ENCODE measurements at regions not wholly inside any gene's neighbourhood (a gene's known extent, or its start where the extent isn't known, plus 50 kb on each side); places are given as distances from the start of the nearest gene placed in this dataset.
"Not testable (repeated sequence)": the region's sequence is repeated elsewhere in the genome, so short reads cannot be mapped to it uniquely, and the experiment has no call there.

- not testable (repeated sequence) for H3K4me1 Mint-ChIP-seq (ENCODE audit: low read depth); DNase-seq; H3K36me3 Mint-ChIP-seq (ENCODE audit: insufficient read depth); H3K4me3 Mint-ChIP-seq; H3K9me3 Mint-ChIP-seq; H3K27me3 Mint-ChIP-seq (ENCODE audit: low read depth); ATAC-seq
Observed at GRCh38 chr7:131158244-131158636, 169.4 kb upstream of the MKLN1 start.

- Mint-ChIP-seq H3K27me3 (ENCODE audit: low read depth) (no peaks in the 10 kb centered on the region), H3K36me3 (ENCODE audit: insufficient read depth) (no peaks in the 10 kb centered on the region), H3K4me3 (no peak overlapping the region), H3K9me3 (no peaks in the 10 kb centered on the region), H3K4me1 (ENCODE audit: low read depth) (no peaks in the 10 kb centered on the region)
- ATAC-seq (no peak), DNase-seq (no peak)
Observed at GRCh38 chr7:131159961-131160361, 167.7 kb upstream of the MKLN1 start.

GRCh38 chr7:131161103-131161502, 166.6 kb upstream of the MKLN1 start:
- H3K4me3 Mint-ChIP-seq = no peak overlapping the region

GRCh38 chr7:131164025-131164925, 163.4 kb upstream of the MKLN1 start:
- no peaks in the 10 kb centered on the region for H3K36me3 Mint-ChIP-seq (ENCODE audit: insufficient read depth)
- H3K9me3 Mint-ChIP-seq = no peaks in the 10 kb centered on the region
- no peak overlapping the region for H3K4me3 Mint-ChIP-seq
- H3K4me1 Mint-ChIP-seq (ENCODE audit: low read depth) = no peaks in the 10 kb centered on the region
- ATAC-seq = no peak
- no peaks in the 10 kb centered on the region for H3K27me3 Mint-ChIP-seq (ENCODE audit: low read depth)
- no peak for DNase-seq

More at GRCh38 chr7:131161103-131161502, 166.6 kb upstream of the MKLN1 start:
- no peaks in the 10 kb centered on the region for H3K9me3 Mint-ChIP-seq
- DNase-seq (no peak), ATAC-seq (no peak)
- no peaks in the 10 kb centered on the region for H3K27me3 Mint-ChIP-seq (ENCODE audit: low read depth)
- H3K4me1 Mint-ChIP-seq (ENCODE audit: low read depth) = no peaks in the 10 kb centered on the region
- H3K36me3 Mint-ChIP-seq (ENCODE audit: insufficient read depth) = no peaks in the 10 kb centered on the region

- no peaks in the 10 kb centered on the region for H3K36me3 Mint-ChIP-seq (ENCODE audit: insufficient read depth)
- no peak for DNase-seq
- H3K9me3 Mint-ChIP-seq = no peaks in the 10 kb centered on the region
- no peak overlapping the region for H3K4me3 Mint-ChIP-seq
- H3K4me1 Mint-ChIP-seq (ENCODE audit: low read depth) = no peaks in the 10 kb centered on the region
- H3K27me3 Mint-ChIP-seq (ENCODE audit: low read depth) = peaks cover 2% of the 10 kb centered on the region
- ATAC-seq = no peak
Observed at GRCh38 chr7:131166066-131166465, 161.6 kb upstream of the MKLN1 start.

GRCh38 chr7:131170440-131171271, 157.0 kb upstream of the MKLN1 start:
- H3K9me3 Mint-ChIP-seq = no peaks in the 10 kb centered on the region
- H3K27me3 Mint-ChIP-seq (ENCODE audit: low read depth) = peaks cover 2% of the 10 kb centered on the region
- DNase-seq = no peak
- ATAC-seq = no peak
- no peak overlapping the region for H3K4me3 Mint-ChIP-seq
- no peaks in the 10 kb centered on the region for H3K4me1 Mint-ChIP-seq (ENCODE audit: low read depth)
- no peaks in the 10 kb centered on the region for H3K36me3 Mint-ChIP-seq (ENCODE audit: insufficient read depth)

GRCh38 chr7:131173145-131173890, 154.4 kb upstream of the MKLN1 start:
- no peaks in the 10 kb centered on the region for H3K9me3 Mint-ChIP-seq
- H3K4me3 Mint-ChIP-seq = no peak overlapping the region
- no peak for ATAC-seq
- H3K27me3 Mint-ChIP-seq (ENCODE audit: low read depth) = peaks cover 2% of the 10 kb centered on the region
- H3K36me3 Mint-ChIP-seq (ENCODE audit: insufficient read depth) = no peaks in the 10 kb centered on the region
- DNase-seq = no peak
- no peaks in the 10 kb centered on the region for H3K4me1 Mint-ChIP-seq (ENCODE audit: low read depth)

GRCh38 chr7:131174391-131174790, 153.3 kb upstream of the MKLN1 start:
- H3K4me3 Mint-ChIP-seq = no peak overlapping the region
- H3K27me3 Mint-ChIP-seq (ENCODE audit: low read depth) = peaks cover 2% of the 10 kb centered on the region
- DNase-seq (no peak), ATAC-seq (no peak)
- H3K9me3 Mint-ChIP-seq = no peaks in the 10 kb centered on the region
- H3K4me1 Mint-ChIP-seq (ENCODE audit: low read depth) = no peaks in the 10 kb centered on the region
- no peaks in the 10 kb centered on the region for H3K36me3 Mint-ChIP-seq (ENCODE audit: insufficient read depth)

GRCh38 chr7:131174855-131175254, 152.8 kb upstream of the MKLN1 start:
- peaks cover under 1% of the 10 kb centered on the region for H3K27me3 Mint-ChIP-seq (ENCODE audit: low read depth)
- H3K9me3 Mint-ChIP-seq = no peaks in the 10 kb centered on the region
- no peaks in the 10 kb centered on the region for H3K4me1 Mint-ChIP-seq (ENCODE audit: low read depth)
- DNase-seq (no peak), ATAC-seq (no peak)
- no peaks in the 10 kb centered on the region for H3K36me3 Mint-ChIP-seq (ENCODE audit: insufficient read depth)
- H3K4me3 Mint-ChIP-seq = no peak overlapping the region

GRCh38 chr7:131182446-131183058, 145.1 kb upstream of the MKLN1 start:
- DNase-seq (no peak), ATAC-seq (no peak)
- H3K4me1 Mint-ChIP-seq (ENCODE audit: low read depth) = peaks cover 30% of the 10 kb centered on the region
- no peak overlapping the region for H3K4me3 Mint-ChIP-seq
- H3K36me3 Mint-ChIP-seq (ENCODE audit: insufficient read depth) = no peaks in the 10 kb centered on the region
- H3K9me3 Mint-ChIP-seq = no peaks in the 10 kb centered on the region
- H3K27me3 Mint-ChIP-seq (ENCODE audit: low read depth) = no peaks in the 10 kb centered on the region

- H3K36me3 Mint-ChIP-seq (ENCODE audit: insufficient read depth) = no peaks in the 10 kb centered on the region
- ATAC-seq (no peak), DNase-seq (no peak)
- no peaks in the 10 kb centered on the region for H3K27me3 Mint-ChIP-seq (ENCODE audit: low read depth)
- no peak overlapping the region for H3K4me3 Mint-ChIP-seq
- peaks cover 35% of the 10 kb centered on the region for H3K4me1 Mint-ChIP-seq (ENCODE audit: low read depth)
- H3K9me3 Mint-ChIP-seq = no peaks in the 10 kb centered on the region
Observed at GRCh38 chr7:131183072-131183471, 144.6 kb upstream of the MKLN1 start.

- H3K9me3 Mint-ChIP-seq = no peaks in the 10 kb centered on the region
- ATAC-seq = no peak
- DNase-seq = peak; percentile 14
- peaks cover 41% of the 10 kb centered on the region for H3K4me1 Mint-ChIP-seq (ENCODE audit: low read depth)
- no peak overlapping the region for H3K4me3 Mint-ChIP-seq
- no peaks in the 10 kb centered on the region for H3K36me3 Mint-ChIP-seq (ENCODE audit: insufficient read depth)
- H3K27me3 Mint-ChIP-seq (ENCODE audit: low read depth) = no peaks in the 10 kb centered on the region
Observed at GRCh38 chr7:131183611-131184119, 144.0 kb upstream of the MKLN1 start.

- no peaks in the 10 kb centered on the region for H3K9me3 Mint-ChIP-seq
- peaks cover 67% of the 10 kb centered on the region for H3K4me1 Mint-ChIP-seq (ENCODE audit: low read depth)
- no peak for ATAC-seq
- no peaks in the 10 kb centered on the region for H3K27me3 Mint-ChIP-seq (ENCODE audit: low read depth)
- DNase-seq = no peak
- H3K4me3 Mint-ChIP-seq = no peak overlapping the region
- no peaks in the 10 kb centered on the region for H3K36me3 Mint-ChIP-seq (ENCODE audit: insufficient read depth)
Observed at GRCh38 chr7:131186816-131187215, 140.9 kb upstream of the MKLN1 start.
